HG03280 (cell line): ENCODE measurements at regions not wholly inside any gene's neighbourhood (a gene's known extent, or its start where the extent isn't known, plus 50 kb on each side); places are given as distances from the start of the nearest gene placed in this dataset.

Experiments used
- ATAC-seq: cut with Tn5 transposase; IDR thresholded peaks from one replicate; pipeline ENCODE4 v1.9.1; 2021; ENCODE audit warnings: mild to moderate bottlenecking, moderate library complexity; ENCODE audit not compliant: unreplicated experiment

DNA sequence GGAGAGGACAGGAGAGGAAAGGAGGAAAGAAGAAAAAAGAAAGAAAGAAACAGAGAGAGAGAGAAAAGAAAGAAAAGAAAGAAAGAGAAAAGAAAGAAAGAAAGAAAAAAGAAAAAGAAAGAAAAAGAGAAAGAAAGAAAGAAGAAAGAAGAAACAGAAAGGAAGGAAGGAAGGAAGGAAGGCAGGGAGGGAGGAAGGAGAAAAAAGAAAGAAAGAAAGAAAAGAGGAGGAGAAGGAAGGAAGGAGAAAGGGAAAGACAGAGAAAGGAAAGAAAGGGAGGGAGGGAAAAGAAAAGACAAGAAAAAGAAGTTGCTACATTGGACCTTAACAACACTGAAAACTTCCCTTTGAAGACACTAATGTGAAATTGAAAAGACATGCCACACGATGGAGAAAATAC lies 56.6 kb upstream of the CCL2 start:
- no peak for ATAC-seq

GRCh38 chr17:34199454-34199853 lies 55.6 kb upstream of the CCL2 start:
- no peak for ATAC-seq

- no peak for ATAC-seq
These were observed 55.1 kb upstream of the CCL2 start for GRCh38 chr17:34199932-34200534.

DNA sequence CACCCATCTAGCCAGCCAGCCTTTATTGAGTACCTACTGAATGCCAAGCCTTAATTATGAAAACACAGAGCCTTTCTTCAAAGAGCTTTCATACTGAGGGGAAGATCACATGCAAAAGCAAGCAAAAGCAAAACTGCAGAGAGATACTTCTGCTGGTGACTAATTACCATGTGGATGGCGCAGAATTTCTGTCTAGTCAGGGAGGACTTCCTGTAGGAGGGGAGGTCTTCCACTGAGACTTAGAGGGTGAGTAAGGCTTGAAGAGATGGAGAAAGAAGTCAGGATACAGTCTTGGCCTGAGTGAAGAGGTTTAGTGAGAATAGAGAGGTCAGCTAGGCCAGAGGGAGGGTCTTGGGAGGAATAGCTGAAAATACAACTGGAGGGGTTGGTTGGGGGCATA lies 53.9 kb upstream of the CCL2 start:
- no peak for ATAC-seq

DNA sequence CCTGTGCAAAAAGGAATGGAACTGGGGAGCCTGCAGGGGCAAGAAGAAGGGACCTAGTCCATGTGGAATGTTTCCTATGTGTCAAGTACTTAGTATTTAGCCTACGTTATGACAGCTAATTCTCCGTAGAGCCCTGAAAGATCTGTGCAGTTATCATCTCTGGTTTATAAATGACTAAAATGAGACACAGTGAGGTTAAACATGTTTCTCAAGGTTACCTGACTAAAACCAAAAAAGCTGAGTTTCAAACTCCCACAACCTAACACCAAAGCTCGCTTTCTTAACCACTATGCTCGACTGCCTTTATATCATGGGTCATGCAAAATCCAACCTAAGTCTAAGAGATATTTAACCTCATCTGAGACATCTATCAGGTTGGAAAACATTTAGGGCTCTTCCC lies 53.3 kb upstream of the CCL2 start:
- ATAC-seq: no peak

GRCh38 chr17:34203018-34203638 lies 52.0 kb upstream of the CCL2 start:
- ATAC-seq: no peak

DNA sequence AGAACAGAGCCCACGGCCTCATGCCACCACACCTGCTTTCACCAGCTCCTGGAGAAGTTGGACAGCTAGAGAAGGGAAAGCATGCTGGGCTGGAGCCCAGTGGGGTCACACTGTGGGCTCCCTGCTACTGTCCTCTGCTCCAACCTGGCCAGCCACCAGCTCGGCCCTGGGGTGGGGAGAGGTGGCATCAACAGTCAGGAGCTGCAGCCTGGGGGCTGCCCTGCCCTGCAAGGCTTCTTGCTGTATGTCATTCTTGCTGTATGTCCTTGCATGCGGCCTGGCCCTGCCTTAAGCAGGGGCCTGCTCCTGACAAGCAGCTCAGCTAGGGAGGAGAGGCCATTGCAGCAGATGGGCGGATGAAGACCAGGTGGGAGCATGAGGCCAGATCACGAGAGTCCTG lies 50.7 kb upstream of the CCL2 start:
- no peak for ATAC-seq
